GM23248 (cell line): ENCODE measurements at regions not wholly inside any gene's neighbourhood (a gene's known extent, or its start where the extent isn't known, plus 50 kb on each side); places are given as distances from the start of the nearest gene placed in this dataset.

Experiments
- EZH2 ChIP-seq: fragments of 200-600 bp; sonication (generic); IDR thresholded peaks from 2 replicates; pipeline ENCODE4 v1.6.1; 2018; ENCODE audit warnings: antibody characterized with exemption, mild to moderate bottlenecking; ENCODE audit not compliant: insufficient read depth, poor library complexity, severe bottlenecking
- EZH2phosphoT487 ChIP-seq: fragments of 200-600 bp; sonication (generic); IDR thresholded peaks from 2 replicates; pipeline ENCODE4 v1.6.1; 2018; ENCODE audit warnings: antibody characterized with exemption, moderate library complexity, mild to moderate bottlenecking, low read depth; ENCODE audit not compliant: insufficient read depth

- TF ChIP-seq EZH2phosphoT487 (no peak), EZH2 (no peak)
Measured at GRCh38 chr12:46661110-46661845, 164.5 kb downstream of the SLC38A4 start.
